Transverse colon (tissue), 4 donors: ENCODE measurements at regions not wholly inside any gene's neighbourhood (a gene's known extent, or its start where the extent isn't known, plus 50 kb on each side); places are given as distances from the start of the nearest gene placed in this dataset.

ENCODE experiments used
- DNase-seq: peaks from one replicate; pipeline ENCODE4 v3.0.0-alpha.2; 2019
- H3K27ac ChIP-seq, 4 donors: fragments of 200-600 bp; sonication (generic); 2 replicates each; pipeline ENCODE4 v1.5.1; 2016 to 2018; ENCODE audit warnings: inconsistent platforms in 4 of 4
- H3K27me3 ChIP-seq: fragments of 200-600 bp; sonication (generic); 2 replicates; pipeline ENCODE4 v1.5.1; 2017; ENCODE audit warnings: inconsistent platforms
- H3K36me3 ChIP-seq, 4 donors: fragments of 200-600 bp; sonication (generic); 2 replicates each; pipeline ENCODE4 v1.5.1; 2017 to 2019; ENCODE audit warnings: inconsistent platforms in 4 of 4
- H3K4me1 ChIP-seq, 4 donors: fragments of 200-600 bp; sonication (generic); 2 replicates each; pipeline ENCODE4 v1.5.1; 2017 to 2020; ENCODE audit warnings: inconsistent platforms in 4 of 4
- H3K4me3 ChIP-seq, 4 donors: fragments of 200-600 bp; sonication (generic); 1 replicate in 1 of 4; 2 replicates in 3 of 4; pipeline versions ENCODE4 v1.5.1 to v1.6.1; 2017 to 2019; ENCODE audit warnings: inconsistent platforms in 4 of 4
- H3K9me3 ChIP-seq, 2 donors: fragments of 200-600 bp; sonication (generic); 2 replicates each; pipeline ENCODE4 v1.5.1; 2017 to 2019; ENCODE audit warnings: inconsistent platforms in 2 of 2
- EP300 ChIP-seq: sonication (generic); formaldehyde crosslinking; IDR thresholded peaks from one replicate; pipeline ENCODE4 v1.6.1; 2017; ENCODE audit warnings: antibody characterized with exemption, low read depth
- POLR2A ChIP-seq: fragments of 450-650 bp; IDR thresholded peaks from one replicate; pipeline ENCODE4 v1.6.1; 2016; ENCODE audit warnings: antibody characterized with exemption, mild to moderate bottlenecking, moderate library complexity
- POLR2AphosphoS5 ChIP-seq, 3 donors: sonication (generic); formaldehyde crosslinking; IDR thresholded peaks; one replicate each; pipeline ENCODE4 v1.6.1; 2016; ENCODE audit warnings: antibody characterized with exemption in 3 of 3
- WGBS, 2 donors: methylation state at CpG; one replicate each; pipeline ENCODE4 v1.1.5; 2018; ENCODE audit warnings: low coverage in 1 of 2; 5-methylcytosine and 5-hydroxymethylcytosine counted together
- in situ Hi-C, 4 donors: fragments of 200-750 bp; cut with MboI; loops; one replicate each; pipeline versions ENCODE4 v1.15.0 to v1.15.1; 2017; ENCODE audit warnings: low sequenced_read_pairs in 3 of 4, low pct_ligation_motif_present in 1 of 4, low pct_unique_long_range_greater_than_20kb in 1 of 4
- intact Hi-C: fragments of 100-400 bp; cut with DNase I; formaldehyde crosslinking; loops from one replicate; pipeline ENCODE4 v1.15.1; 2023; ENCODE audit warnings: low total_unique reads
- TF ChIP-seq, protein P1 (sequence below), 5 experiments: fragments of 200-600 bp in 3 of 5; fragments of 450-650 bp in 2 of 5; sonication (generic) in 3 of 5; IDR thresholded peaks; 1 replicate in 2 of 5; 2 replicates in 3 of 5; pipeline ENCODE4 v1.5.1; 2016 to 2017; ENCODE audit warnings: antibody characterized with exemption in 5 of 5, inconsistent platforms in 3 of 5, mild to moderate bottlenecking in 2 of 5, moderate library complexity in 1 of 5

DNA sequence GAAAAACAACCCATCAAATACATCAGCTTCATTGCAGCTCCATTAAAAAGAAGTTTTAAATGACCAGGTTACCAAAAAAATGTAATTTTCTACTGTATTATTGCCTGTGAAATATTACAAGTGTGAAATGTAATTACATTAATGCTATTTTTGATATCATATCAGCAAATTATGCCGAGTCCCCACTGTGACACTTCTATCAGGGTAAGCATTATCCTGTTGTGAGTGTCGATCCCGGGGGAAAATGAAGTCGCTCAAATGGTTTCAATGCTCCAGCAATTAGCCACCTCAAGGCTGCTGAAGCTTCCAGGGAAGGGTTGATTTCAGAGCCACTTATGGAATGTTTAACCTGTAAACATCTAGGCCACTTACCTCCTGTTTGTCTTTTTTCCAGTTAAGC lies 70.4 kb downstream of the RCN1 start:
- 86% methylated on average over 4 of the region's 4 CpGs; no CpG with 5 or more reads in 1 of the 2 donors for WGBS, 2 donors
- in situ Hi-C loops, result loop anchor here in 1 of 4 donors (25.0 kb wide), 1 partner anchor 1049 kb away; no protein-coding TSS in a partner anchor
- no peaks in the 10 kb centered on the region for H3K9me3 ChIP-seq
- H3K4me1 ChIP-seq, result no peaks in the 10 kb centered on the region
- no peak overlapping the region for H3K27ac ChIP-seq
- TF ChIP-seq, protein P1, sequence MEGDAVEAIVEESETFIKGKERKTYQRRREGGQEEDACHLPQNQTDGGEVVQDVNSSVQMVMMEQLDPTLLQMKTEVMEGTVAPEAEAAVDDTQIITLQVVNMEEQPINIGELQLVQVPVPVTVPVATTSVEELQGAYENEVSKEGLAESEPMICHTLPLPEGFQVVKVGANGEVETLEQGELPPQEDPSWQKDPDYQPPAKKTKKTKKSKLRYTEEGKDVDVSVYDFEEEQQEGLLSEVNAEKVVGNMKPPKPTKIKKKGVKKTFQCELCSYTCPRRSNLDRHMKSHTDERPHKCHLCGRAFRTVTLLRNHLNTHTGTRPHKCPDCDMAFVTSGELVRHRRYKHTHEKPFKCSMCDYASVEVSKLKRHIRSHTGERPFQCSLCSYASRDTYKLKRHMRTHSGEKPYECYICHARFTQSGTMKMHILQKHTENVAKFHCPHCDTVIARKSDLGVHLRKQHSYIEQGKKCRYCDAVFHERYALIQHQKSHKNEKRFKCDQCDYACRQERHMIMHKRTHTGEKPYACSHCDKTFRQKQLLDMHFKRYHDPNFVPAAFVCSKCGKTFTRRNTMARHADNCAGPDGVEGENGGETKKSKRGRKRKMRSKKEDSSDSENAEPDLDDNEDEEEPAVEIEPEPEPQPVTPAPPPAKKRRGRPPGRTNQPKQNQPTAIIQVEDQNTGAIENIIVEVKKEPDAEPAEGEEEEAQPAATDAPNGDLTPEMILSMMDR (IDR thresholded peaks at IDR 0.05), result no peak
- intact Hi-C loops, result no loop called here
- H3K4me3 ChIP-seq, result no peak overlapping the region
- H3K36me3 ChIP-seq, result no peaks in the 10 kb centered on the region
- peaks cover 10% of the 10 kb centered on the region for H3K27me3 ChIP-seq
- no peak for DNase-seq

DNA sequence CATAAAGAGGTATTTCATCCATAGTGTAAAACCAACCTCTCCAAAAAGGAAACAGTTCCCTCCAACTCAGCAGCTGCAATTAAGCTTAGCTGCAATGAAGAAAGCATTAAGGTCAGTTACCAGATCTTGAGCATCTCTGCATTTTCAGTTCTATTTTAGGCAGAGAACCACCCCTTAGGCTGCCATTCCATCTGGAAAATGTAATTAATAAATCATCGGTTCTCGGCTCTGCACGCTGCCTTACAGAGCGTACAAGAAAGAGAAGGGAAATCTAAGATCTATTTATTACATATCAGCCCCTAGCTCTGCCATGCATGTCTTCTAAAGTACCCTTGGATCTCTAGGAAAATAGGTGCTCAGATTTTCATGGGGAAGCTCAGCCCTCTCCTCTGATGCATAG lies 71.5 kb downstream of the RCN1 start:
- no peaks in the 10 kb centered on the region for H3K36me3 ChIP-seq
- no peak for DNase-seq
- no peaks in the 10 kb centered on the region for H3K9me3 ChIP-seq
- intact Hi-C loops, result no loop called here
- H3K4me3 ChIP-seq, result no peak overlapping the region
- TF ChIP-seq, protein P1 (IDR thresholded peaks at IDR 0.05), result no peak
- TF ChIP-seq POLR2A (no peak), POLR2AphosphoS5 (IDR thresholded peaks at IDR 0.05) (no peak), EP300 (no peak)
- H3K27ac ChIP-seq, result no peak overlapping the region
- in situ Hi-C loops, result loop anchor here in 1 of 4 donors (25.0 kb wide), 1 partner anchor 1050 kb away; no protein-coding TSS in a partner anchor
- H3K27me3 ChIP-seq, result peaks cover 10% of the 10 kb centered on the region
- H3K4me1 ChIP-seq, result no peaks in the 10 kb centered on the region
- 82 to 86% methylated on average over 4 of the region's 4 CpGs for WGBS, 2 donors

- intact Hi-C loops, result no loop called here
- DNase-seq, result no peak
- Histone ChIP-seq H3K36me3 (no peaks in the 10 kb centered on the region), H3K4me1 (no peaks in the 10 kb centered on the region), H3K4me3 (no peak overlapping the region), H3K9me3 (no peaks in the 10 kb centered on the region), H3K27ac (no peak overlapping the region), H3K27me3 (peaks cover 10% of the 10 kb centered on the region)
- in situ Hi-C loops, result loop anchor here in 1 of 4 donors (25.0 kb wide), 1 partner anchor 1051 kb away; no protein-coding TSS in a partner anchor
- TF ChIP-seq, protein P1 (IDR thresholded peaks at IDR 0.05), result no peak
- no peak for TF ChIP-seq POLR2AphosphoS5 (IDR thresholded peaks at IDR 0.05)
- TF ChIP-seq POLR2A, result no peak
- no peak for TF ChIP-seq EP300
- WGBS, 2 donors, result 67 to 86% methylated on average over 1 to 5 of the region's 5 CpGs
Observed at GRCh38 chr11:32162906-32163305, 72.0 kb downstream of the RCN1 start.

DNA sequence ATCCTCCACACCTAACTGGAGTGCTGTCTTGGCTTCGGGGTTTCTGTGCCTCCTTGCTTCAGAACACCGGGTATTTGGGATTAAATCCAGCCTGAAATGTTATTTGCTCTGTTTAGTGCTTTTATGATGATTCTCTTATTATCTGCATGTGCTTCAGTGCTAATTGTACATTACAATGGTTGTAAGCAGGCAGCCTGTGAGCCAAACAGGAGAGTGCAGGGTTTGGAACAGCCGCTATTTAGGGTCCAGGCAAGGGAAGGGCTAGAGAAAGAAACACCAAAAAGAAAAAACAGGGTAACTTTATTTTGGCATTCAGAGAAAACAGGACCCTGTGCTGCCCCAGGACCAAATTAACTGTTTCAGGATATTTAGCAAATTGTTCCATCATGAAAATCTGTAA lies 72.7 kb downstream of the RCN1 start:
- DNase-seq, result no peak
- Histone ChIP-seq H3K27me3 (peaks cover 10% of the 10 kb centered on the region), H3K4me3 (no peak overlapping the region), H3K9me3 (no peaks in the 10 kb centered on the region), H3K36me3 (no peaks in the 10 kb centered on the region), H3K27ac (no peak overlapping the region), H3K4me1 (no peaks in the 10 kb centered on the region)
- WGBS, 2 donors, result 75 to 82% methylated on average over 2 to 3 of the region's 3 CpGs
- in situ Hi-C loops (loop anchor here in 1 of 4 donors (25.0 kb wide), 1 partner anchor 1051 kb away; no protein-coding TSS in a partner anchor), intact Hi-C loops (no loop called here)
- TF ChIP-seq POLR2A (no peak), POLR2AphosphoS5 (IDR thresholded peaks at IDR 0.05) (no peak), EP300 (no peak)
- TF ChIP-seq, protein P1 (IDR thresholded peaks at IDR 0.05), result no peak
